KMS-11 (cell line): ENCODE measurements at regions not wholly inside any gene's neighbourhood (a gene's known extent, or its start where the extent isn't known, plus 50 kb on each side); places are given as distances from the start of the nearest gene placed in this dataset.

Experiments used
- H2AFZ ChIP-seq: fragments of 200-600 bp; sonication (generic); 2 replicates; pipeline ENCODE4 v1.6.1; 2016; ENCODE audit warnings: antibody characterized with exemption, mixed run types, low read depth
- H3K27ac ChIP-seq: fragments of 200-600 bp; sonication (generic); 2 replicates; pipeline ENCODE4 v1.6.1; 2016; ENCODE audit warnings: mild to moderate bottlenecking, mixed run types
- H3K27me3 ChIP-seq: fragments of 200-600 bp; sonication (generic); 2 replicates; pipeline ENCODE4 v1.6.1; 2017; ENCODE audit warnings: mild to moderate bottlenecking, low read depth, mixed run types, moderate library complexity; ENCODE audit not compliant: insufficient read depth
- H3K36me3 ChIP-seq: fragments of 200-600 bp; sonication (generic); 2 replicates; pipeline ENCODE4 v1.6.1; 2017; ENCODE audit warnings: mild to moderate bottlenecking, mixed run types; ENCODE audit not compliant: insufficient read depth
- H3K4me1 ChIP-seq: fragments of 200-600 bp; sonication (generic); 2 replicates; pipeline ENCODE4 v1.6.1; 2016; ENCODE audit warnings: mild to moderate bottlenecking, low read depth, mixed run types; ENCODE audit not compliant: poor library complexity, severe bottlenecking
- H3K4me2 ChIP-seq: fragments of 200-600 bp; sonication (generic); 2 replicates; pipeline ENCODE4 v1.7.0; 2016; ENCODE audit warnings: mild to moderate bottlenecking, mixed run types
- H3K4me3 ChIP-seq: fragments of 200-600 bp; sonication (generic); IDR thresholded peaks from 2 replicates; pipeline ENCODE4 v1.6.1; 2017; ENCODE audit warnings: low read depth, low read length, mixed read lengths; ENCODE audit not compliant: insufficient read depth
- H3K79me2 ChIP-seq: fragments of 200-600 bp; sonication (generic); 2 replicates; pipeline ENCODE4 v1.6.1; 2016; ENCODE audit warnings: low read depth, mixed run types; ENCODE audit not compliant: insufficient read depth
- H3K9ac ChIP-seq: fragments of 200-600 bp; sonication (generic); 2 replicates; pipeline ENCODE4 v1.6.1; 2016; ENCODE audit warnings: mild to moderate bottlenecking, mixed run types
- H4K20me1 ChIP-seq: fragments of 200-600 bp; sonication (generic); 2 replicates; pipeline ENCODE4 v1.6.1; 2016; ENCODE audit warnings: mild to moderate bottlenecking, mixed run types; ENCODE audit not compliant: insufficient read depth
- TF ChIP-seq, protein P1 (sequence below): fragments of 200-600 bp; sonication (generic); conservative IDR thresholded peaks from 2 replicates; pipeline ENCODE4 v1.6.1; 2017; ENCODE audit warnings: low read depth, mild to moderate bottlenecking, antibody characterized with exemption, low read length, moderate library complexity, mixed read lengths

DNA sequence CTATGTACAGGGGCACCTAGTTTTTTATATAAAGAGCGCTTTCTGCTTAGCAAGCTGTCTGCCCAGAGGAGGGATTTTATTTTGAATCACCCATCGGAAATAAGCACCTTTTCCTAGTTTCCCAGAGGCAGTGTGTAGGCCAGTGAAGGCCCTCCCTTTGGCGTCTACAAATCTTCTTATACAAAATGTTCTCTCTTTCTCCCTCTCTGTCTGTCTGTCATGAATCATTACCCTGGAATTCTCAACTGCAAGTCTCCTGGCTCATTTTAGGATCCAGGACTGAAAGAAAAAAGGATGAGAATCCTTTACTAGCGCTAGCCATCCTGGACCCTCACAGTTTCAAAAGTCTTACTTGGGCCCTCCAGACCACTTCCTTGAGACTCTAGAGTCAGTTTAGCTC is 728.1 kb downstream of the OTOL1 start:
- Histone ChIP-seq H3K36me3 (no peaks in the 10 kb centered on the region), H3K4me2 (no peak overlapping the region), H3K27ac (no peak overlapping the region), H2AFZ (no peak overlapping the region), H3K4me1 (no peaks in the 10 kb centered on the region), H3K4me3 (no peak overlapping the region), H3K9ac (no peak overlapping the region), H3K79me2 (no peaks in the 10 kb centered on the region), H4K20me1 (no peaks in the 10 kb centered on the region), H3K27me3 (no peaks in the 10 kb centered on the region)
- TF ChIP-seq, protein P1, sequence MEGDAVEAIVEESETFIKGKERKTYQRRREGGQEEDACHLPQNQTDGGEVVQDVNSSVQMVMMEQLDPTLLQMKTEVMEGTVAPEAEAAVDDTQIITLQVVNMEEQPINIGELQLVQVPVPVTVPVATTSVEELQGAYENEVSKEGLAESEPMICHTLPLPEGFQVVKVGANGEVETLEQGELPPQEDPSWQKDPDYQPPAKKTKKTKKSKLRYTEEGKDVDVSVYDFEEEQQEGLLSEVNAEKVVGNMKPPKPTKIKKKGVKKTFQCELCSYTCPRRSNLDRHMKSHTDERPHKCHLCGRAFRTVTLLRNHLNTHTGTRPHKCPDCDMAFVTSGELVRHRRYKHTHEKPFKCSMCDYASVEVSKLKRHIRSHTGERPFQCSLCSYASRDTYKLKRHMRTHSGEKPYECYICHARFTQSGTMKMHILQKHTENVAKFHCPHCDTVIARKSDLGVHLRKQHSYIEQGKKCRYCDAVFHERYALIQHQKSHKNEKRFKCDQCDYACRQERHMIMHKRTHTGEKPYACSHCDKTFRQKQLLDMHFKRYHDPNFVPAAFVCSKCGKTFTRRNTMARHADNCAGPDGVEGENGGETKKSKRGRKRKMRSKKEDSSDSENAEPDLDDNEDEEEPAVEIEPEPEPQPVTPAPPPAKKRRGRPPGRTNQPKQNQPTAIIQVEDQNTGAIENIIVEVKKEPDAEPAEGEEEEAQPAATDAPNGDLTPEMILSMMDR, result no peak

DNA sequence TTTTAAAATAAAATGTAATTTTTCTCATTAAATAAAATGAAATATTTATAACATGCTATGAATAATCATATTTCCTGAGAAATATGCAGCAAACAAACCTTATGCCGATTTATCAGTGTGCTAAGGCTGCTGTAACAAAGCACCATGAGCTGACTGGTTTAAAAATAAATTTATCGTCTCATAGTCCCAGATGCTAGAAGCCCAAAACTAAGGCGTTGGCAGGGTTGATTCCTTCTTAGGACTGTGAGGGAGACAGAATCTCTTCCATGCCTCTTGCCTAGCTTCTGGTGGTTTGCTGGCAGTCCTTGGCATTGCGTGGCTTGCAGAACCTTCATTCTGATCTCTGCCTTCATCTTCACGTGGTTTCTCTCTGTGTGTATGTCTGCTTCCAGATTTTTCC is 740.3 kb downstream of the OTOL1 start:
- Histone ChIP-seq H3K27me3 (no peaks in the 10 kb centered on the region), H3K4me2 (no peak overlapping the region), H3K27ac (no peak overlapping the region), H4K20me1 (no peaks in the 10 kb centered on the region), H2AFZ (no peak overlapping the region), H3K4me1 (no peaks in the 10 kb centered on the region), H3K36me3 (no peaks in the 10 kb centered on the region), H3K79me2 (no peaks in the 10 kb centered on the region), H3K4me3 (no peak overlapping the region), H3K9ac (no peak overlapping the region)
- TF ChIP-seq, protein P1, result no peak

DNA sequence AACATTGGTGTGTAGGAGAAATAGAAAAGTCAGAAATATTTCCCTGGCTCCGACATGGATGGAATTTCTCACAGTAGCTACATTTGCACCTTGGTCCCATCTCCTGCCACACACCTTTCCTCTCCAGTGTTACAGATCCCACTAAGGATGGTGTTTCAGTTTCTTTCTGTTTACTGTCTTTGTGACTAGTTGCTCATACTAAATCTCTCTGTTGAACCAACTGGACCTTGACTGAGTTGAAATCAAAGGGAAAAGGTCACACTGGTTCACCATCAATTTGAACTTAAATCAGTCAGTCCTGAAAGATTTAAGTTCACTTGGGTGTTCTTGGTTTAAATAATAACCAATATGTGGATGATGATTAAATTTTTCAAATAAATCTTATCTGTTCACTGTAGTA is 754.2 kb downstream of the OTOL1 start:
- Histone ChIP-seq H3K36me3 (no peaks in the 10 kb centered on the region), H3K4me1 (no peaks in the 10 kb centered on the region), H2AFZ (no peak overlapping the region), H3K27ac (no peak overlapping the region), H4K20me1 (no peaks in the 10 kb centered on the region), H3K4me3 (no peak overlapping the region), H3K4me2 (no peak overlapping the region), H3K9ac (no peak overlapping the region), H3K27me3 (no peaks in the 10 kb centered on the region), H3K79me2 (no peaks in the 10 kb centered on the region)
- TF ChIP-seq, protein P1, result no peak

DNA sequence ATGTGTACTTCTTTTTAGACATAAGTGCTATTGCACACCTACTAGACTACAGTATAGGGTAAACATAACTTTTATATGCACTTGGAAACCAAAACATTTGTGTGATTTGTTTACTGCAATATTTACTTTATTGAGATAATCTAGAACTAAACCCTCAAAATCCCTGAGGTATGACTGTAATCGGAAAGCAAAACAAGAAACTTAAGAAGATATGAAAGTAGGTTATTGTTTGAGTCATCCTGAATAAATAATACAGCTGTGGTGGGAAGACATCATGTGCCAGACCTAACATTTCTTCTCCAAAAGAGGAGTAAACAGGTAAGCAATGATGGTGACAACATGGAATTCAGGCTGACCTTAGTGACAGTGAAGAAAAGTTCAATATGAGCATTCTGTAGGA is 765.5 kb downstream of the OTOL1 start:
- no peaks in the 10 kb centered on the region for H3K27me3 ChIP-seq
- H3K79me2 ChIP-seq, result no peaks in the 10 kb centered on the region
- H3K4me2 ChIP-seq, result no peak overlapping the region
- no peaks in the 10 kb centered on the region for H3K4me1 ChIP-seq
- no peaks in the 10 kb centered on the region; the same call in 1 of the 2 replicates for H3K36me3 ChIP-seq
- H3K27ac ChIP-seq, result no peak overlapping the region
- H2AFZ ChIP-seq, result no peak overlapping the region
- no peaks in the 10 kb centered on the region for H4K20me1 ChIP-seq
- TF ChIP-seq, protein P1, result no peak
- no peak overlapping the region for H3K4me3 ChIP-seq
- no peak overlapping the region for H3K9ac ChIP-seq
